ENCODE measurements at regions not wholly inside any gene's neighbourhood (a gene's known extent, or its start where the extent isn't known, plus 50 kb on each side); places are given as distances from the start of the nearest gene placed in this dataset.
A peak's percentile ranks its signal among the peaks of the same experiment; 100 is the strongest.

DNA sequence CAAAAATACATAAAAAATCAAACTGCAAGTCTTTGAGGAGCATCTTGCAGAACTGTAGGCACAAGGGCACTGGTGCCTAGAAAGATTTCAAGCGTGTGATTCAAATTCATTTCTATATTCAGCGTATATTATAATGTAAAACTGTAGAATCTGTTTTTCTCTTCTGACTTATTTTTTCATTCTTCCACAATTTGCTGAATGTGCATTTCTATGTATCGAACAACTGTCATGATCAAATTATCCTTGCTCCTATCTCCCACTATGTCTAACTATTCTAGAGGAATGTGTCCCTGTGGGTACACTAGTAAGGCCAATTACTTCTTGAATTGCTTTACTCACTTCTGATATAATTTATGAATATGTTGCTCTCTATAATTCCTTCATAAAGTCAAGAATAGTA is 283.0 kb upstream of the MAGI2 start:
- Histone ChIP-seq H3F3A (ENCODE audit: low read length, unreplicated experiment) (no peaks in the 10 kb centered on the region), H3K4me1 (ENCODE audit: insufficient read depth, low read length) (no peaks in the 10 kb centered on the region), H3K27me3 (ENCODE audit: low read length) (no peaks in the 10 kb centered on the region), H3K9me3 (ENCODE audit: low read length) (peaks cover 9% of the 10 kb centered on the region; the same call in 1 of the 2 replicates), H2AFZ (ENCODE audit: low read length) (no peak overlapping the region), H3K27ac (ENCODE audit: low read length) (no peak overlapping the region), H3K79me2 (ENCODE audit: low read length) (no peaks in the 10 kb centered on the region), H3K36me3 (ENCODE audit: low read depth, low read length) (no peaks in the 10 kb centered on the region; the same call in 1 of the 2 replicates), H3K9ac (ENCODE audit: low read length) (no peak overlapping the region), H3K4me2 (ENCODE audit: low read length) (no peak overlapping the region), H4K20me1 (ENCODE audit: low read length) (no peaks in the 10 kb centered on the region), H3K9me2 (replicated peaks; ENCODE audit: low read length) (no peaks in the 10 kb centered on the region), H3K4me3 (ENCODE audit: low read length) (no peak overlapping the region)
- no peak for ATAC-seq
- no TSS peak for BruUV-seq (replicated peaks)
- POLR2A ChIA-PET (ENCODE audit: unreplicated experiment), result no interaction called here
- intact Hi-C loops (cut with micrococcal nuclease), result no loop called here
- no peak for DNase-seq
- TF ChIP-seq EZH2phosphoT487 (IDR thresholded peaks at IDR 0.05; ENCODE audit: borderline replicate concordance, low read length) (no peak), EZH2 (IDR thresholded peaks at IDR 0.05; ENCODE audit: low read length, unreplicated experiment) (no peak)
- TF ChIP-seq, protein P1, sequence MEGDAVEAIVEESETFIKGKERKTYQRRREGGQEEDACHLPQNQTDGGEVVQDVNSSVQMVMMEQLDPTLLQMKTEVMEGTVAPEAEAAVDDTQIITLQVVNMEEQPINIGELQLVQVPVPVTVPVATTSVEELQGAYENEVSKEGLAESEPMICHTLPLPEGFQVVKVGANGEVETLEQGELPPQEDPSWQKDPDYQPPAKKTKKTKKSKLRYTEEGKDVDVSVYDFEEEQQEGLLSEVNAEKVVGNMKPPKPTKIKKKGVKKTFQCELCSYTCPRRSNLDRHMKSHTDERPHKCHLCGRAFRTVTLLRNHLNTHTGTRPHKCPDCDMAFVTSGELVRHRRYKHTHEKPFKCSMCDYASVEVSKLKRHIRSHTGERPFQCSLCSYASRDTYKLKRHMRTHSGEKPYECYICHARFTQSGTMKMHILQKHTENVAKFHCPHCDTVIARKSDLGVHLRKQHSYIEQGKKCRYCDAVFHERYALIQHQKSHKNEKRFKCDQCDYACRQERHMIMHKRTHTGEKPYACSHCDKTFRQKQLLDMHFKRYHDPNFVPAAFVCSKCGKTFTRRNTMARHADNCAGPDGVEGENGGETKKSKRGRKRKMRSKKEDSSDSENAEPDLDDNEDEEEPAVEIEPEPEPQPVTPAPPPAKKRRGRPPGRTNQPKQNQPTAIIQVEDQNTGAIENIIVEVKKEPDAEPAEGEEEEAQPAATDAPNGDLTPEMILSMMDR (conservative IDR thresholded peaks at IDR 0.05; ENCODE audit: low read depth, low read length), result no peak
- CTCF ChIA-PET, result no interaction called here

- DNase-seq (no peak), ATAC-seq (no peak)
- no peaks in the 10 kb centered on the region for H3K4me1 ChIP-seq (ENCODE audit: insufficient read depth, low read length)
- H4K20me1 ChIP-seq (ENCODE audit: low read length), result no peaks in the 10 kb centered on the region
- no peaks in the 10 kb centered on the region for H3K79me2 ChIP-seq (ENCODE audit: low read length)
- H3K27ac ChIP-seq (ENCODE audit: low read length), result no peak overlapping the region
- no peaks in the 10 kb centered on the region for H3F3A ChIP-seq (ENCODE audit: low read length, unreplicated experiment)
- BruUV-seq (replicated peaks), result no TSS peak
- H3K36me3 ChIP-seq (ENCODE audit: low read depth, low read length), result no peaks in the 10 kb centered on the region; the same call in 1 of the 2 replicates
- H3K4me3 ChIP-seq (ENCODE audit: low read length), result no peak overlapping the region
- H3K27me3 ChIP-seq (ENCODE audit: low read length), result no peaks in the 10 kb centered on the region
- TF ChIP-seq EZH2 (IDR thresholded peaks at IDR 0.05; ENCODE audit: low read length, unreplicated experiment) (no peak), EZH2phosphoT487 (IDR thresholded peaks at IDR 0.05; ENCODE audit: borderline replicate concordance, low read length) (no peak)
- TF ChIP-seq, protein P1 (conservative IDR thresholded peaks at IDR 0.05; ENCODE audit: low read depth, low read length), result no peak
- POLR2A ChIA-PET (ENCODE audit: unreplicated experiment), result no interaction called here
- no peak overlapping the region for H3K9ac ChIP-seq (ENCODE audit: low read length)
- H3K4me2 ChIP-seq (ENCODE audit: low read length), result no peak overlapping the region
- no peak overlapping the region for H2AFZ ChIP-seq (ENCODE audit: low read length)
- intact Hi-C loops (cut with micrococcal nuclease), result no loop called here
- peaks cover 9% of the 10 kb centered on the region; the same call in 1 of the 2 replicates for H3K9me3 ChIP-seq (ENCODE audit: low read length)
- no peaks in the 10 kb centered on the region for H3K9me2 ChIP-seq (replicated peaks; ENCODE audit: low read length)
- CTCF ChIA-PET, result no interaction called here
These were observed 281.5 kb upstream of the MAGI2 start for GRCh38 chr7:79735012-79735411.

GRCh38 chr7:79734181-79734580 is 280.7 kb upstream of the MAGI2 start:
- Histone ChIP-seq H3K4me1 (ENCODE audit: insufficient read depth, low read length) (no peaks in the 10 kb centered on the region), H3K9ac (ENCODE audit: low read length) (no peak overlapping the region), H2AFZ (ENCODE audit: low read length) (no peak overlapping the region), H4K20me1 (ENCODE audit: low read length) (no peaks in the 10 kb centered on the region), H3F3A (ENCODE audit: low read length, unreplicated experiment) (no peaks in the 10 kb centered on the region), H3K27me3 (ENCODE audit: low read length) (no peaks in the 10 kb centered on the region), H3K27ac (ENCODE audit: low read length) (no peak overlapping the region), H3K9me3 (ENCODE audit: low read length) (peaks cover 9% of the 10 kb centered on the region; the same call in 1 of the 2 replicates), H3K79me2 (ENCODE audit: low read length) (no peaks in the 10 kb centered on the region), H3K36me3 (ENCODE audit: low read depth, low read length) (no peaks in the 10 kb centered on the region; the same call in 1 of the 2 replicates), H3K4me2 (ENCODE audit: low read length) (no peak overlapping the region), H3K9me2 (replicated peaks; ENCODE audit: low read length) (no peaks in the 10 kb centered on the region), H3K4me3 (ENCODE audit: low read length) (no peak overlapping the region)
- DNase-seq (no peak), ATAC-seq (peak; percentile 35)
- ChIA-PET POLR2A (ENCODE audit: unreplicated experiment) (no interaction called here), CTCF (no interaction called here)
- BruUV-seq (replicated peaks), result no TSS peak
- TF ChIP-seq EZH2phosphoT487 (IDR thresholded peaks at IDR 0.05; ENCODE audit: borderline replicate concordance, low read length) (no peak), EZH2 (IDR thresholded peaks at IDR 0.05; ENCODE audit: low read length, unreplicated experiment) (no peak)
- TF ChIP-seq, protein P1 (conservative IDR thresholded peaks at IDR 0.05; ENCODE audit: low read depth, low read length), result no peak
- intact Hi-C loops (cut with micrococcal nuclease), result no loop called here

Data from PC-3 (cell line).